HPDE6-E6E7 (cell line): ENCODE measurements at regions not wholly inside any gene's neighbourhood (a gene's known extent, or its start where the extent isn't known, plus 50 kb on each side); places are given as distances from the start of the nearest gene placed in this dataset.

Experiments used
- DNase-seq: peaks from one replicate; pipeline ENCODE4 v3.0.0; 2011; ENCODE audit warnings: missing footprints; ENCODE audit errors: extremely low spot score

DNA sequence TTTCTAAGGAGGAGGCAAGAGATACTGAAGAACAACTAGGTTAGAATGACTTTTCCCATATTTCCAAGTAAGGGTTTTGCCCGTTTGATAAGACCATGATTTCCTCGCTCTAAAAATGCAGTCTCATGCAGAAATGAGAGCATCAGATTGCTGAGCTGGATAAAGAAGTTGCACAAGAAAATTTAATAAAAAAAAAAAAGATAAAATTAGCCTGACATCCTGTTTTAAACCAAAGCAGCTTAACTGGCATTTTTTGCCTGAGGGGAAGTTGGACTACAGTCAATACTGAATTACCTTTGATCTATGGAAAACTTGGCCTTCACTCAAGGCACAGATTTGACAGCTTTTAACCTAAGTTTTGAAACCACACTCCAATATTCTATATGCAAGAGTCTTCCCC lies 208.4 kb downstream of the GASK1B start:
- DNase-seq, result no peak

GRCh38 chr4:157961229-157961990 lies 211.4 kb downstream of the GASK1B start:
- DNase-seq, result no peak

GRCh38 chr4:157957905-157958304 lies 214.9 kb downstream of the GASK1B start:
- DNase-seq, result no peak

DNA sequence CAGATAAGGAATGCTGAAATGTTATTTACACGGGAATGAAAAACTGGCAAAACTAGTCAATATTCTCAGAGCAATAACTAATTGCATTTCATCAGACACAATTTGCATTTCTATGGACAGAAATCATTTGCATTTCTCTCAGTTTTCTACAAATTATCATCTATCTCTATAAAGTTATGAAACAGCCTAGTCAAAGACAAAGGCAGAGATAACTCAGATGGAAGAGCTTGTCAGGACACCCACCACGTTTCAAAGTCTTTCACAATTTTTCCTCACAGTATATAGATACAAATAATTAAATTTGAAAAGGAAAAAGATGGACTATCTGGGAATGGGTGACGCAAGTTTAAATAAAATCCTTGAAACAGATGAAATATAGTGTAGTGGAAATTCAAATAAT lies 230.8 kb downstream of the GASK1B start:
- no peak for DNase-seq

DNA sequence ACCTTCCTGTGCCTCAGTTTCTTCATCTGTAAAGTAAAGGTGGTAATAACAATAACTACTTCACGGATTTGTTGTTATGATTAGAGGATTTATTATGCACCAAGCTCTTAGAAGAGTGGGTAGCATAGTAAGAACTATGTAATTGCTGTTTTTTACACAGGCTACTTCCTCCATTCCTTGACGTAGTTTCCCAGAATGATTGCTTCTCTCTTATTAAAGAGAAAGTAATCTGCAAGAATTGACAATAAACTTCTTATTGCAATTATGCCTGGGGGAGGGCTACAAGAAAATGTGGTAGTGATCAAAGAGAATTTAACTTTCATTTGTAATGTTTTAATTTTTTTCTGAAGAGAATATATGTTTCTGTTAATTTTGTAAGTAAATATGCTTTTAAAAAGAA lies 238.7 kb downstream of the GASK1B start:
- no peak for DNase-seq

DNA sequence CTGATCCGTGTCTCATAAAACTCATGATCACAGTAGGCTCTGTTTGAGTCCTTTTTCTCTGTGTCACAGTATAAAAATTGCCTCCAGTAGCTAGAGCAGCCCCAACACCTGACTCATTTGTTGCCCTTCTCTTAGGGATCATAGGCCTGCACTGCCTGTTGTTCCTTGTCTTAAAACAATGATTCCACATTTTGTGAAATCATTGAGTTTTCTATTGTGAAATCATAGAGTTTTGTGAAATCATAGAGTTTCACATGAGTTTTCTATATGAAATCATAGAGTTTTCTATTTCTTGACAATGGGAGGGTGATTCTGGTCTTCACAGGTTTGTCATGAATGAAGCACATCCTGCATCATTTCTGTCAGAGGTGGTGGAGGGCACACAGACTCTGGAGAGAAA lies 239.9 kb downstream of the GASK1B start:
- DNase-seq, result no peak

- no peak for DNase-seq
These were observed 243.3 kb downstream of the GASK1B start for GRCh38 chr4:157929486-157929885.

DNA sequence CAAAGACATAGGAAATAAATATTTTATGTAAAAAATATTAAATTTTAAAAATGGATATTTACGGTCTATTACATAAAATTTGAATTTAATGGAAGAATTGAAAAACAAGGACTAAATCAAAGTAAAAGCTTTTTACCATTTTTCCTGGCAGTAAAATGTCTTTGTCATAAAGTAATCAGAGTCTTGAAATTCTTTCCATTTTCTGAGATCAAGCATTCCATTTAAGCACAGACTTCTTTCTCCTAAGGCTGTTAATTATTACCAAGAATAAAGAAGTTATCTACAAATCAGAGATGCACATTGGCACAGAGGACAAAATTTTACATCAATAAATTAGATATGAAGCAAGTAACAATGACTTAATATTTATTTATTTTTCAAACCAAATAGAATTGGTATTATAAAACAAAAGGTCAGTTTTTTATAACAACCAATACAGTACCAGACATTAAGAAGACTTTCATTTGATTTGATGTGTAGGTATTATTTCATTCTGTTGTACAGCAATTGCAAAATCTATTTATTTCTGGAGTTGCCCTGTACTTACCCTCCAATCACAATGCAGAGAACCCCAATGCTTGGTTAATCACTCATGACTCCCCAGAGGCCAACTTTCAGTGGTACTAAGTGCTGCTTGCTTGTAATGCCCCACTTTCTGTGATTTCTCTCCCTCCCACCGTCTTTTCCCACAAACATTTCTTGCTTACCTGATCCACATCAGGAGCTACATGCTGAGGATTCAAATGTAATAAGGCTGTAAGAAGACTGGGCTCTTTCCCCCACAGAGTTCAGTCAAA lies 254.6 kb downstream of the GASK1B start:
- no peak for DNase-seq

GRCh38 chr4:157912212-157912611 lies 260.6 kb downstream of the GASK1B start:
- no peak for DNase-seq

GRCh38 chr4:157911662-157912061 lies 261.2 kb downstream of the GASK1B start:
- DNase-seq, result no peak

- no peak for DNase-seq
These were observed 264.1 kb downstream of the GASK1B start for GRCh38 chr4:157908691-157909090.

DNA sequence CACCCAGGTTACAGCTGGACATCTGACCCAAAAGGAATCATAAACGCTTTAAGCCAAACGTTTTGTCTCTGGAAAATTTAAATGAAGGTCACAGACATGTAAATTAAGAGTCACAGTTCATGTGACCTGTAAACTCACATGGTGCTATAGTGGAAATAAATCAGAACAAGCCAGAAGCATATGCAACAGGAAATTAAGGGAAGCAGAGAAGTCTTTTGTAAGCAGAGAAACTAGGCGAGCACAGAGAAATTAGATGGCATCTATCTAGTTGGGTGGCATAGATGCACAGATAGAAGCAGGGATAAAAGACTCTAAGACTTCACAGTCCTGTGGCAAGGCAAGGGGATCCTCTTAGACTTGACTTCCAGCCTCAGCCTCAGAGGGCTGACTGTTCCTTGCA lies 264.8 kb downstream of the GASK1B start:
- no peak for DNase-seq

- no peak for DNase-seq
These were observed 265.4 kb downstream of the GASK1B start for GRCh38 chr4:157907226-157907946.

DNA sequence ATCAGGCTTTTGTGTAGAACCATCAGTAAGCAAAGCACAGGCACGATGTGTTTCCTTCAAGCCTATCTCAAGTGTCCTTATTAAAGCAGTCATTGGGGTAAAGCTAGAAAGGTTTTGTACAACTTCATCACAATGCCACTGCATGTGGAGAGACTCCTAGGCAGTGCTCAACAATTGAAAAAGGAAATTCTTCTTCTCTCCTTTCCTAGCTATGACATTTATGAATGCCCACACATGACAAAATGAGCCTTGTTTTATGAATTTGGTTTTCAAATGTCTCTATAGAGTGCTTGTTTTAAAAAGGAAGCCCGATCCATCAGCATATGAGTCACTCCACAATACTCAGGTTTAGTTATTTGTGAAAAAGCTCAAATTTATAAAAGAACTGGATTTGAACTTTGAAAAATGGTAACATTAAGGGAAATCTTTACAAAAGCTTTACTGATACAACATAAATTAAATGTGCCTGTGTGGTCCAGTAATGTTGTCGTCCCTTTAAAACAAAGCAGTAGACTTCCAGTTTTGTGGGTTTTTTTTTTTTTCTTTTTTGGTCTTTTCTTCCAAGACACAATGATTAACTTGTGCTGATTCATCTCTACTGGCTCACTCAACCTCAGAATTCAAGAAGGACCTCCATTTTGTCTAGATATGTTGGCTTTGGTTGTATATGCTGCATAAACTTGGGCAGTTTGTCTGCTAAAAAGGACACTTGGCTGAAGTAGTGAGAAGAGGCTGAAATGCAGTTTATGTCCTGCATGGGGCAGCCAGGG lies 273.8 kb downstream of the GASK1B start:
- no peak for DNase-seq

- DNase-seq, result no peak
These were observed 274.9 kb downstream of the GASK1B start for GRCh38 chr4:157897855-157898370.

DNA sequence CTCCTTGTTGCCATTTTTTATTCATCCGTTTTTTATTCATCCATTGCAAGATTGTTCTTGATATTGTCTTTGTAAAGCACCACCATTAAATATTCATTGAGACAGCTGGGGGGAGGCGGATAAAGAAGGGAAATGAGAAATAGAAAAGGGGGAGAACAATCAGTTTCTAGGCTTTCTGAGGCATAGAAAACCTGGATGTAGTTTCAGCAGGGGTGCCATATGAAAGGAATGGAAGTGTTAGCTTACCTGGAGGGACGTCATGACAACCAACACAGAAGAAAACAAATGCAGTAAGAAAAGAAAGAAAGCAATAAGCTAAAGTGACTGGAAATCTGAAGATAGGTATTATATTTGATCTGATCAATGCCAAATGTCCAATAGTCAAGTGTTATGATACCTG lies 276.1 kb downstream of the GASK1B start:
- DNase-seq, result no peak

GRCh38 chr4:157895205-157895604 lies 277.6 kb downstream of the GASK1B start:
- no peak for DNase-seq

GRCh38 chr4:157889788-157890187 lies 283.0 kb downstream of the GASK1B start:
- no peak for DNase-seq

DNA sequence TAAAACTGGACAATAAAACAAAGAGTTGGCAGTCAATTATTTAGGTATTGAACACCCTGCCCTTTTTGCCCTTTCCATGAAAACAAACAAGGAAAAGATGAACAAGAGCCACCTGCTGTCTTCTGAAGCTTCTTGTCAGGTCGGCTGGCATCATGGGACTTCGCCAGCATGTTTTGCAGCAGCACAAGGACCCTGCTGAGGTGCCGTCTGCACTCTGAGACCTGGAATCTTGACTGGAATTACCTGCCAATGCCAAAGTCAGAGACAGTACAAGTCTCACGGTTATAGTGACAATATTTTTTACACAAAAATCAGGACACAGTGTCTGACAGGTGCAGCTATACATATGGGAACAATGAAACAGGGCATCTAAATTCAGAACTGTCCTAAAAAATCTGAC lies 284.5 kb downstream of the GASK1B start:
- no peak for DNase-seq

DNA sequence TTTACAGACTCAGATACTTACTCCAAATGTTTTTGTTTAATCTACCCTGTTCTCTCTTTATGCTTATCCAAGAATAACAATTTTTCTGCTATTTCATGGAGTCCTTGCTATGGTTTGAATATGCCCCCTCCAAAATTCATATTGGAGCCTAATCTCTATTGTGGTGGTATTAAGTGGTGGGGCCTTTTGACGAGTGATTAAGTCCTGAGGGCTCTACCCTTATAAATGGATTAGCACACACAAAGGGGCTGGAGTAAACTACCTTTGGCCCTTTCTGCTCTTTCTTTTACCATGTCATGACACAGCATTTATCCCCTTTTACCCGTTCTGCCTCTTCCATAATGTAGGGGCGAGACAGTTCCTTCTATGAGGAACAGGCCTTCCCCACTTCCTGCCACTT lies 285.5 kb downstream of the GASK1B start:
- DNase-seq, result no peak

DNA sequence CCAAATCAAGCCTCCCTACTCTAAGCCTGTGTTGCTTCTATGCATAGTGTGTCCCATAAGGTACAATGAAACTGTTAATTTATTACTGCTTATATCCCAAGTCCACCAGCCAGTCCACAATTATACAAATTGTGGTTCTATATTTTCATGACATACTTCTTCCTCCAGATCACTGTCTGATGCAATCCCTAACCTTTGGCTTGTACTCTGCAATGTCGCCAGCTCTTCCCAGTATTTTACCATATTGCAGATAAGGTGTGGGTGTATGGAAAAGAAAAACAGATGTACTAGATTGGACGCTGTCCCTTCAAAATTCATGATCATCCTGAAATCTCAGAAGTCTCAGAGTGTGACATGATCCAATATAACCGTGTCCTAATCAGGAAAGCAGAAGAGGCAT lies 286.2 kb downstream of the GASK1B start:
- no peak for DNase-seq

GRCh38 chr4:157885811-157886210 lies 287.0 kb downstream of the GASK1B start:
- no peak for DNase-seq
